ENCODE measurements at regions not wholly inside any gene's neighbourhood (a gene's known extent, or its start where the extent isn't known, plus 50 kb on each side); places are given as distances from the start of the nearest gene placed in this dataset.

DNA sequence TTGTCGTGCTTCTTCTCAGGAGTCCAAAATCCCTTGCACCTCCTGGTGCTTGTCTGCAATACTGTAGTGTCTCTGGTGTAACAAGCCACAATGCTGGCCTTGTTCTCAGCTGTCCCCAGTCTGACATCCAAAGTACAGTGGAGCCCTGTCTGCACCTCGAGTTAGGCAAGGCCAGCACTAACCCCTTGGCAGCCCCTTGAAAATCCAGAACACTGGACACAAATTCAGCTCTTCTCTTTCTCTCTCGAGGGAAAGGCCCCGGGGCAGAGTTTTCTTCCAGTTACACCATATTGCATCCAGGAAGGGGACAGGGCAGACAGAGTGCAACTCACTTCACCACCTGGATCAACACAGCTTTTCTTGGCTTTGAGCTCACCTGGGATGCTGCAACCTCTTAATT lies 91.3 kb upstream of the ATP10A start:
- Mint-ChIP-seq H3K4me1 (no peaks in the 10 kb centered on the region), H3K27ac (no peak overlapping the region), H3K4me3 (no peak overlapping the region), H3K9me3 (peaks cover 6 to 10% of the 10 kb centered on the region in 2 donors), H3K27me3 (ENCODE audit: low read depth in 2 of 2) (peaks cover 7 to 18% of the 10 kb centered on the region in 2 donors), H3K36me3 (peaks cover 18% of the 10 kb centered on the region)
- H3K4me1 ChIP-seq (ENCODE audit: control insufficient read depth, insufficient read depth, low read length), result no peaks in the 10 kb centered on the region
- TF ChIP-seq, protein P1, sequence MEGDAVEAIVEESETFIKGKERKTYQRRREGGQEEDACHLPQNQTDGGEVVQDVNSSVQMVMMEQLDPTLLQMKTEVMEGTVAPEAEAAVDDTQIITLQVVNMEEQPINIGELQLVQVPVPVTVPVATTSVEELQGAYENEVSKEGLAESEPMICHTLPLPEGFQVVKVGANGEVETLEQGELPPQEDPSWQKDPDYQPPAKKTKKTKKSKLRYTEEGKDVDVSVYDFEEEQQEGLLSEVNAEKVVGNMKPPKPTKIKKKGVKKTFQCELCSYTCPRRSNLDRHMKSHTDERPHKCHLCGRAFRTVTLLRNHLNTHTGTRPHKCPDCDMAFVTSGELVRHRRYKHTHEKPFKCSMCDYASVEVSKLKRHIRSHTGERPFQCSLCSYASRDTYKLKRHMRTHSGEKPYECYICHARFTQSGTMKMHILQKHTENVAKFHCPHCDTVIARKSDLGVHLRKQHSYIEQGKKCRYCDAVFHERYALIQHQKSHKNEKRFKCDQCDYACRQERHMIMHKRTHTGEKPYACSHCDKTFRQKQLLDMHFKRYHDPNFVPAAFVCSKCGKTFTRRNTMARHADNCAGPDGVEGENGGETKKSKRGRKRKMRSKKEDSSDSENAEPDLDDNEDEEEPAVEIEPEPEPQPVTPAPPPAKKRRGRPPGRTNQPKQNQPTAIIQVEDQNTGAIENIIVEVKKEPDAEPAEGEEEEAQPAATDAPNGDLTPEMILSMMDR (IDR thresholded peaks at IDR 0.05), result no peak
- intact Hi-C loops (cut with micrococcal nuclease), result no loop called here
- WGBS (ENCODE audit: insufficient coverage), result 78% methylated on average over 4 of the region's 4 CpGs
- DNase-seq (no peak), ATAC-seq (no peak)
- no peaks in the 10 kb centered on the region for H3K27me3 ChIP-seq (ENCODE audit: control insufficient read depth, insufficient read depth, low read length)
- H3K36me3 ChIP-seq (ENCODE audit: control insufficient read depth, insufficient read depth, low read length), result no peaks in the 10 kb centered on the region
- no peak overlapping the region for H3K4me3 ChIP-seq (ENCODE audit: low read length)
- H3K9me3 ChIP-seq (ENCODE audit: control insufficient read depth, insufficient read depth, low read length), result no peaks in the 10 kb centered on the region
- no peak overlapping the region for H3K27ac ChIP-seq (ENCODE audit: low read length)

DNA sequence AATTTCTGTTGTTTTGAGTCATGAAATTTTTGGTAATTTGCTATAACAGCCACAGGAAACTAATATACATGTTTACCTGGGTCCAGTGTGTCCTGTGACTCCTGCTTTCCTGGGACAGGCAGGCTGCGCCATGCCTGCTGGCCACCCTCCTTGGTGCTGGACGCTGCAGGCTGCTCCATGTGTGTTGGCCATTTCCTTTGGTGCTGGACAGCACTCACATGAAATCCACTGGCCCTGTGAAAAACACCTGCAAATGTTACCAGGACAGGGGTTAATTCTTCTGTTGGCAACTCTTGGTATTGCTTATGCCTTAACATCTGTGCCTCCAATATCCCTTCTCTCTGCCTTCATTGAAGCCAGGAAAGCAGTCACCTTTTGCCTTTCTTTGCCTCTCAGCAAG lies 86.9 kb upstream of the ATP10A start:
- Histone ChIP-seq H3K27me3 (ENCODE audit: control insufficient read depth, insufficient read depth, low read length) (no peaks in the 10 kb centered on the region), H3K4me3 (ENCODE audit: low read length) (no peak overlapping the region), H3K27ac (ENCODE audit: low read length) (no peak overlapping the region), H3K36me3 (ENCODE audit: control insufficient read depth, insufficient read depth, low read length) (no peaks in the 10 kb centered on the region), H3K9me3 (ENCODE audit: control insufficient read depth, insufficient read depth, low read length) (no peaks in the 10 kb centered on the region), H3K4me1 (ENCODE audit: control insufficient read depth, insufficient read depth, low read length) (no peaks in the 10 kb centered on the region)
- H3K36me3 Mint-ChIP-seq, result peaks cover 18% of the 10 kb centered on the region
- TF ChIP-seq, protein P1 (IDR thresholded peaks at IDR 0.05), result no peak
- 91% methylated on average over 2 of the region's 2 CpGs for WGBS (ENCODE audit: insufficient coverage)
- ATAC-seq (no peak), DNase-seq (no peak)
- peaks cover 4 to 12% of the 10 kb centered on the region in 2 donors for H3K27me3 Mint-ChIP-seq (ENCODE audit: low read depth in 2 of 2)
- no peaks in the 10 kb centered on the region for H3K4me1 Mint-ChIP-seq
- no peak overlapping the region for H3K27ac Mint-ChIP-seq
- intact Hi-C loops (cut with micrococcal nuclease), result no loop called here
- H3K9me3 Mint-ChIP-seq, result peaks cover 6 to 10% of the 10 kb centered on the region in 2 donors
- no peak overlapping the region for H3K4me3 Mint-ChIP-seq

DNA sequence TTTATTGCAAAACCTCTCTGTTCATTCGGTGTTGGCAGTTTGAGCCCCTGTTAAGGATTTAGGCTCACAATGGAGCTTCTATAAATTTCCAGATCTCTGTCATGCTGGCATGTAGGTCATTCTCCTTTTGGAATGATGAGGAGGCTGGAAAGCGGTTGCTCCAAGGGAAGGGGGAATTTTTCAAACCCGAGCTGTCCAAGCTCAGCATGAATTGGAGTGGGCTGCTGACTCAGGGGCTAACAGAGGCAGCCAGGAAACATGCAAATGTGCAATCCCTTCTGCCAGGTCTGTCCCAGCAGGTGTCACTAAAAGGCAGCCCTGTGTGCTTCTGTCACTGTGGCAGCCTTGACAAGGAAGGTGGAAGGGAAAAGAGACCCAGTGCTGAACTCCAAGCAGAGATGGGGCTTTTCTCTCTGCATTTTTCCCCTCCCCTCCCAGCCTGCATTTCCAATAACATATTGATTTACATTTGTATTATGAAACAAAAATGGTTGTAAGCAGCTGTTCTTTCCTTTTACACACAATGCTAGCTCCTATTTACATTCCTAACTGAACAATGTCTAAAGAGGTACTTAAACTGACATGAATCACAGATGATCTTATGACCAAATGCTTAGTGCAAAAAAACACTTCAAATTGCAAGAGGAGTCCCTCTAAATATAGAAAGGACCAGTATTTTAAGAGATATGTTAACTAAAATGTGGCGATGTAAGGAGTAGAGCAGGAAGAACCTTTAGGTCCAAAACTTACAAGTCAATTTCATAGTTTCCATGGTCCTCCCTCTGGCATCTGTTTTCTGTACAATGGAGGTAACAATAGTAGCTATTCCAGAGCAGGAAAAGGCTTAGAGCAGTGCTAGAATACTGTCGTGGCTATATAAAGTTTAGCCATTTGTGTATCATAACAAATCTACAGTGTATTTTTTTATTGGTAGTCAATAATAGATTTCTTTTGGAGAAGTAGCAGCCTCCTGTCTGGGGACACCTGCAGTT lies 84.5 kb upstream of the ATP10A start:
- Histone ChIP-seq H3K9me3 (ENCODE audit: control insufficient read depth, insufficient read depth, low read length) (no peaks in the 10 kb centered on the region), H3K27me3 (ENCODE audit: control insufficient read depth, insufficient read depth, low read length) (no peaks in the 10 kb centered on the region), H3K4me3 (ENCODE audit: low read length) (no peak overlapping the region), H3K4me1 (ENCODE audit: control insufficient read depth, insufficient read depth, low read length) (no peaks in the 10 kb centered on the region), H3K27ac (ENCODE audit: low read length) (no peak overlapping the region), H3K36me3 (ENCODE audit: control insufficient read depth, insufficient read depth, low read length) (no peaks in the 10 kb centered on the region)
- intact Hi-C loops (cut with micrococcal nuclease), result no loop called here
- Mint-ChIP-seq H3K27ac (no peak overlapping the region), H3K4me3 (no peak overlapping the region), H3K36me3 (peaks cover 5% of the 10 kb centered on the region), H3K9me3 (peaks cover 0 to 3% of the 10 kb centered on the region in 2 donors), H3K27me3 (ENCODE audit: low read depth in 2 of 2) (peaks cover 0 to 8% of the 10 kb centered on the region in 2 donors), H3K4me1 (no peaks in the 10 kb centered on the region)
- 50% methylated on average over 5 of the region's 5 CpGs for WGBS (ENCODE audit: insufficient coverage)
- no peak for DNase-seq
- ATAC-seq, result no peak
- TF ChIP-seq, protein P1 (IDR thresholded peaks at IDR 0.05), result no peak

All from natural killer cell (primary cell).